HepG2 (cell line): ENCODE measurements at regions not wholly inside any gene's neighbourhood (a gene's known extent, or its start where the extent isn't known, plus 50 kb on each side); places are given as distances from the start of the nearest gene placed in this dataset.

Source experiments
- CBFB ChIP-seq: sonication (generic); formaldehyde crosslinking; IDR thresholded peaks from 2 replicates; pipeline ENCODE4 v1.4.0; 2020; ENCODE audit warnings: missing genetic modification reagents
- CEBPB ChIP-seq: IDR thresholded peaks from 2 replicates; pipeline ENCODE4 v1.6.1; 2011; ENCODE audit warnings: low read depth, low read length, improper control_type of control experiment, borderline replicate concordance
- CTCF ChIP-seq: sonication (generic); formaldehyde crosslinking; IDR thresholded peaks from 2 replicates; pipeline ENCODE4 v1.5.0; 2020; ENCODE audit warnings: mild to moderate bottlenecking, missing genetic modification reagents, moderate library complexity
- GABPA ChIP-seq, 2 experiments: IDR thresholded peaks; 2 replicates each; pipeline ENCODE4 v1.6.1; 2011 to 2016; ENCODE audit warnings: low read depth in 2 of 2, low read length in 1 of 2, missing biosample characterization in 1 of 2, missing genetic modification characterization in 1 of 2
- HNRNPL ChIP-seq: fragments of 200-400 bp; formaldehyde crosslinking; IDR thresholded peaks from 2 replicates; pipeline ENCODE4 v1.6.1; 2017; ENCODE audit warnings: mild to moderate bottlenecking, low read depth, low read length
- MAX ChIP-seq: IDR thresholded peaks from 2 replicates; pipeline ENCODE4 v1.6.1; 2012; ENCODE audit warnings: inconsistent platforms
- PHF20 ChIP-seq: sonication (generic); formaldehyde crosslinking; IDR thresholded peaks from 2 replicates; pipeline ENCODE4 v1.5.0; 2020; ENCODE audit warnings: mild to moderate bottlenecking, missing genetic modification reagents
- POLR2A ChIP-seq, 2 experiments: IDR thresholded peaks; 2 replicates each; pipeline ENCODE4 v1.6.1; 2011; ENCODE audit warnings: low read depth in 2 of 2, low read length in 2 of 2, mild to moderate bottlenecking in 1 of 2, moderate library complexity in 1 of 2; ENCODE audit not compliant: insufficient read depth in 1 of 2
- SALL2 ChIP-seq: sonication (generic); formaldehyde crosslinking; IDR thresholded peaks from 2 replicates; pipeline ENCODE4 v1.8.1; 2023; ENCODE audit warnings: mild to moderate bottlenecking, missing genetic modification reagents, inconsistent platforms
- ZNF24 ChIP-seq: fragments of 450-650 bp; IDR thresholded peaks from 2 replicates; pipeline ENCODE4 v1.6.1; 2017; ENCODE audit warnings: antibody characterized with exemption, mild to moderate bottlenecking
- ZNF619 ChIP-seq: sonication (generic); formaldehyde crosslinking; IDR thresholded peaks from 2 replicates; pipeline ENCODE4 v1.4.0; 2020; ENCODE audit warnings: mild to moderate bottlenecking, missing genetic modification reagents
- ZNF652 ChIP-seq: IDR thresholded peaks from 2 replicates; pipeline ENCODE4 v1.6.1; 2016; ENCODE audit warnings: low read depth, borderline replicate concordance
- TF ChIP-seq, protein P1 (sequence below): fragments of 450-650 bp; IDR thresholded peaks from 2 replicates; pipeline ENCODE4 v1.6.1; 2017

GRCh38 chr18:38651736-38652135 lies 1086.1 kb upstream of the CELF4 start:
- TF ChIP-seq CTCF (CRISPR knock-in tag) (no peak), PHF20 (CRISPR knock-in tag) (no peak), ZNF619 (no peak), POLR2A (IDR thresholded peaks at IDR 0.05; ENCODE audit: insufficient read depth in 1 of 2, low read depth in 2 of 2, low read length in 2 of 2) (no peak), MAX (no peak), CBFB (CRISPR knock-in tag) (no peak), GABPA (IDR thresholded peaks at IDR 0.05; ENCODE audit: low read depth, low read length) (no peak), GABPA (CRISPR knock-in tag; IDR thresholded peaks at IDR 0.05; ENCODE audit: low read depth) (no peak), ZNF652 (CRISPR knock-in tag) (no peak), SALL2 (CRISPR knock-in tag) (no peak), CEBPB (no peak), HNRNPL (no peak), ZNF24 (no peak)
- TF ChIP-seq, protein P1, sequence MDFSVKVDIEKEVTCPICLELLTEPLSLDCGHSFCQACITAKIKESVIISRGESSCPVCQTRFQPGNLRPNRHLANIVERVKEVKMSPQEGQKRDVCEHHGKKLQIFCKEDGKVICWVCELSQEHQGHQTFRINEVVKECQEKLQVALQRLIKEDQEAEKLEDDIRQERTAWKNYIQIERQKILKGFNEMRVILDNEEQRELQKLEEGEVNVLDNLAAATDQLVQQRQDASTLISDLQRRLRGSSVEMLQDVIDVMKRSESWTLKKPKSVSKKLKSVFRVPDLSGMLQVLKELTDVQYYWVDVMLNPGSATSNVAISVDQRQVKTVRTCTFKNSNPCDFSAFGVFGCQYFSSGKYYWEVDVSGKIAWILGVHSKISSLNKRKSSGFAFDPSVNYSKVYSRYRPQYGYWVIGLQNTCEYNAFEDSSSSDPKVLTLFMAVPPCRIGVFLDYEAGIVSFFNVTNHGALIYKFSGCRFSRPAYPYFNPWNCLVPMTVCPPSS: no peak
